ENCODE measurements at regions not wholly inside any gene's neighbourhood (a gene's known extent, or its start where the extent isn't known, plus 50 kb on each side); places are given as distances from the start of the nearest gene placed in this dataset.

GRCh38 chr2:128867936-128868636 is 549.4 kb upstream of the HS6ST1 start:
- 72% methylated on average over 7 of the region's 7 CpGs for WGBS, 2 donors
- intact Hi-C loops (cut with DNase I) = no loop called here
- TF ChIP-seq CTCF (IDR thresholded peaks at IDR 0.05) = no peak
- Histone ChIP-seq H3K36me3 (no peaks in the 10 kb centered on the region), H3K4me1 (peaks cover 0 to 14% (median 11%) of the 10 kb centered on the region in 3 donors), H3K27ac (peak overlapping the region in 1 of 4 donors; percentile 3), H3K27me3 (no peaks in the 10 kb centered on the region), H3K9me3 (no peaks in the 10 kb centered on the region), H3K4me3 (no peak overlapping the region)
- ATAC-seq (peak; percentile 65 to 83 (median 67)), DNase-seq (peak in 3 of 6 donors; percentile 11 to 29 (median 28)), FAIRE-seq (no peak)

GRCh38 chr2:128868686-128869551 is 550.3 kb upstream of the HS6ST1 start:
- Histone ChIP-seq H3K36me3 (no peaks in the 10 kb centered on the region), H3K4me3 (no peak overlapping the region), H3K4me1 (peaks cover 0 to 14% (median 11%) of the 10 kb centered on the region in 3 donors), H3K27me3 (no peaks in the 10 kb centered on the region), H3K27ac (no peak overlapping the region), H3K9me3 (no peaks in the 10 kb centered on the region)
- 93 to 97% methylated on average over 7 of the region's 7 CpGs for WGBS, 2 donors
- FAIRE-seq (no peak), DNase-seq (no peak), ATAC-seq (peak in 1 of 4 donors; percentile 41)
- no peak for TF ChIP-seq CTCF (IDR thresholded peaks at IDR 0.05)
- intact Hi-C loops (cut with DNase I) = no loop called here

GRCh38 chr2:128874608-128875007 is 555.9 kb upstream of the HS6ST1 start:
- intact Hi-C loops (cut with DNase I) = no loop called here
- Histone ChIP-seq H3K4me3 (no peak overlapping the region), H3K36me3 (no peaks in the 10 kb centered on the region), H3K27me3 (no peaks in the 10 kb centered on the region), H3K4me1 (peaks cover 0 to 4% (median 0%) of the 10 kb centered on the region in 3 donors), H3K27ac (no peak overlapping the region), H3K9me3 (no peaks in the 10 kb centered on the region)
- WGBS, 2 donors = 90 to 97% methylated on average over 5 of the region's 5 CpGs
- no peak for FAIRE-seq
- no peak for DNase-seq
- no peak for TF ChIP-seq CTCF (IDR thresholded peaks at IDR 0.05)
- no peak for ATAC-seq

GRCh38 chr2:128876986-128877983 is 558.6 kb upstream of the HS6ST1 start:
- no peaks in the 10 kb centered on the region for H3K27me3 ChIP-seq
- ATAC-seq (no peak), FAIRE-seq (no peak), DNase-seq (no peak)
- H3K4me3 ChIP-seq = no peak overlapping the region
- 73 to 86% methylated on average over 6 of the region's 6 CpGs for WGBS, 2 donors
- peaks cover 0 to under 1% (median 0%) of the 10 kb centered on the region in 3 donors for H3K4me1 ChIP-seq
- H3K9me3 ChIP-seq = no peaks in the 10 kb centered on the region
- intact Hi-C loops (cut with DNase I) = no loop called here
- H3K36me3 ChIP-seq = no peaks in the 10 kb centered on the region
- no peak for TF ChIP-seq CTCF (IDR thresholded peaks at IDR 0.05)
- H3K27ac ChIP-seq = no peak overlapping the region

Data from pancreas (tissue), 10 donors.